Calu3 (cell line): ENCODE measurements at regions not wholly inside any gene's neighbourhood (a gene's known extent, or its start where the extent isn't known, plus 50 kb on each side); places are given as distances from the start of the nearest gene placed in this dataset.
"Not testable (repeated sequence)": the region's sequence is repeated elsewhere in the genome, so short reads cannot be mapped to it uniquely, and the experiment has no call there.

ENCODE experiments used
- BruUV-seq: library from RNA; stranded (reverse); fragments of 400-500 nt; replicated peaks from 2 replicates; lab custom pipeline; 2021; lab: Mats Ljungman, UMichigan
- CTCF ChIA-PET: fragments of 300-600 bp; sonication (Branson Sonifier 250); formaldehyde crosslinking; loops from one replicate; lab custom pipeline; 2022; ENCODE audit warnings: antibody characterized with exemption; lab: Charles Lee
- DNase-seq: peaks from one replicate; pipeline ENCODE4 v3.0.0; 2022
- H3K27ac Mint-ChIP-seq: one replicate; pipeline ENCODE4 v1.8.0; 2022; ENCODE audit warnings: mixed read lengths; ENCODE audit not compliant: unreplicated experiment
- H3K27me3 Mint-ChIP-seq: one replicate; pipeline ENCODE4 v1.8.0; 2022; ENCODE audit warnings: mixed read lengths; ENCODE audit not compliant: unreplicated experiment
- H3K36me3 Mint-ChIP-seq: one replicate; pipeline ENCODE4 v1.8.0; 2022; ENCODE audit warnings: mild to moderate bottlenecking, moderate library complexity, mixed read lengths; ENCODE audit not compliant: insufficient read depth, unreplicated experiment
- H3K4me1 Mint-ChIP-seq: one replicate; pipeline ENCODE4 v1.8.0; 2022; ENCODE audit warnings: mild to moderate bottlenecking, low read depth, mixed read lengths; ENCODE audit not compliant: unreplicated experiment
- H3K4me3 Mint-ChIP-seq: one replicate; pipeline ENCODE4 v1.8.0; 2022; ENCODE audit warnings: mild to moderate bottlenecking, low read depth, moderate library complexity, mixed read lengths; ENCODE audit not compliant: unreplicated experiment
- H3K9me3 Mint-ChIP-seq: one replicate; pipeline ENCODE4 v1.8.0; 2022; ENCODE audit warnings: low read depth, mixed read lengths; ENCODE audit not compliant: unreplicated experiment
- intact Hi-C: fragments of 100-400 bp; cut with micrococcal nuclease; formaldehyde crosslinking; loops from one replicate; pipeline ENCODE4 v1.10.0; 2022; ENCODE audit not compliant: unreplicated experiment
- TF ChIP-seq, protein P1 (sequence below): fragments of 200-600 bp; IDR thresholded peaks from one replicate; pipeline ENCODE4 v1.8.0; 2022; ENCODE audit warnings: antibody characterized with exemption; ENCODE audit not compliant: unreplicated experiment

DNA sequence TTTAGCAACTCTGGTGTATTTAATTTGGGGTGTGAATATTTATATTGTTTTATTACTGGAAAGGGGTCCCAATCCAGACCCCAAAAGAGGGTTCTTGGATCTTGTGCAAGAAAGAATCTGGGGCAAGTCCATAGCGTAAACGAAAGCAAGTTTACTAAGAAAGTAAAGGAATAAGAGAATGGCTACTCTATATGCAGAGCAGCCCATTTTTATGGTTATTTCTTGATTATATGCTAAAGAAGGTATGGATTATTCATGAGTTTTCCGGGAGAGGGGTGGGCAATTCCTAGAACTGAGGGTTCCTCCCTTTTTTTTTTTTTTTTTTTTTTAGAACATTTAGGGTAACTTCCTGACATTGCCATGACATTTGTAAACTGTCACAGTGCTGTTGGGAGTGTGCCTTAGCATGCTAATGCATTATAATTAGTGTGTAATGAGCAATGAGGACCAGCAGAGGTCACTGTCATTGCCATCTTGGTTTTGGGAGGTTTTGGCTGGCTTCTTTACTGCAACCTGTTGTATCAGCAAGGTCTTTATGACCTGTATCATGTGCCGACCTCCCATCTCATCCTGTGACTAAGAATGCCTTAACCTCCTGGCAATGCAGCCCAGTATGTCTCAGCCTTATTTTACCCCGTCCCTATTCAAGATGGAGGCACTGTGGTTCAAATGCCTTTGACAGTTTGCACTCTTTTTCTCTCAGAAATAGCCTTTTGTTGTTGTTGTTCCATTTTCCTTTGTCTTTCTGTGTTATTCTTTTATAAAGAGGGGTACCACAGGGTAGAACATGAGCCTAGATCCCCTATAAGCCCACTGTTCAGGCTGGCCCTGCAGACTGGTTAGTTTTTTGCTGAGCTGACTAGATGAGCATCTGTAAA is 75.5 kb upstream of the DCD start:
- Mint-ChIP-seq H3K27ac (no peak overlapping the region), H3K4me1 (no peaks in the 10 kb centered on the region)
- peak; percentile 21 for DNase-seq

DNA sequence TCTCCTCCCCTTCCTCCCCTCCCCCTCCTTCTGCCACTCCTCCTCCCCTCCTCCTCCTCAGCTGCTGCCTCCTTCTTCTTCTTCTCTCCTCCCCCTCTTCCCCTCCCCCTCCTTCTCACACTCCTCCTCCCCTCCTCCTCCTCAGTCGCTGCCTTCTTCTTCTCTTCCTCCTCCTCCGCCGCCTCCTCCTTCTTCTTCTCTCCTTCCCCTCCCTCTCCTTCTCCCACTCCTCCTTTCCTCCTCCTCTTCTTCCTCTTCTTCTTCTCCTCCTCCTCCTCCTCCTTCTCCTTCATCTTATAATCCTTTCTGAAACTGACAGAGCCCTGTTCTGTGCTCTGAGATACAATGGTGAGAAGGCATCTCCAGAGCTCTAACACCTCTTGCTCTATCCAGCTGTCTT is 73.1 kb upstream of the DCD start:
- TF ChIP-seq, protein P1, sequence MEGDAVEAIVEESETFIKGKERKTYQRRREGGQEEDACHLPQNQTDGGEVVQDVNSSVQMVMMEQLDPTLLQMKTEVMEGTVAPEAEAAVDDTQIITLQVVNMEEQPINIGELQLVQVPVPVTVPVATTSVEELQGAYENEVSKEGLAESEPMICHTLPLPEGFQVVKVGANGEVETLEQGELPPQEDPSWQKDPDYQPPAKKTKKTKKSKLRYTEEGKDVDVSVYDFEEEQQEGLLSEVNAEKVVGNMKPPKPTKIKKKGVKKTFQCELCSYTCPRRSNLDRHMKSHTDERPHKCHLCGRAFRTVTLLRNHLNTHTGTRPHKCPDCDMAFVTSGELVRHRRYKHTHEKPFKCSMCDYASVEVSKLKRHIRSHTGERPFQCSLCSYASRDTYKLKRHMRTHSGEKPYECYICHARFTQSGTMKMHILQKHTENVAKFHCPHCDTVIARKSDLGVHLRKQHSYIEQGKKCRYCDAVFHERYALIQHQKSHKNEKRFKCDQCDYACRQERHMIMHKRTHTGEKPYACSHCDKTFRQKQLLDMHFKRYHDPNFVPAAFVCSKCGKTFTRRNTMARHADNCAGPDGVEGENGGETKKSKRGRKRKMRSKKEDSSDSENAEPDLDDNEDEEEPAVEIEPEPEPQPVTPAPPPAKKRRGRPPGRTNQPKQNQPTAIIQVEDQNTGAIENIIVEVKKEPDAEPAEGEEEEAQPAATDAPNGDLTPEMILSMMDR: no peak
- CTCF ChIA-PET: no interaction called here
- Mint-ChIP-seq H3K4me1 (no peaks in the 10 kb centered on the region), H3K9me3 (no peaks in the 10 kb centered on the region), H3K4me3 (no peak overlapping the region), H3K36me3 (no peaks in the 10 kb centered on the region), H3K27me3 (peaks cover 62% of the 10 kb centered on the region), H3K27ac (no peak overlapping the region)
- no TSS peak for BruUV-seq
- no peak for DNase-seq
- intact Hi-C loops: no loop called here

More for the DNA sequence above, 75.5 kb upstream of the DCD start:
- Mint-ChIP-seq H3K27me3 (peaks cover 59% of the 10 kb centered on the region), H3K9me3 (no peaks in the 10 kb centered on the region), H3K36me3 (no peaks in the 10 kb centered on the region), H3K4me3 (no peak overlapping the region)
- intact Hi-C loops: loop anchor here (1.0 kb wide), 1 partner anchor 235 kb away; no protein-coding TSS in a partner anchor
- TF ChIP-seq, protein P1: peak; percentile 57
- CTCF ChIA-PET: interaction anchor here (1.5 kb wide), 1 partner anchor 143 kb away, joined by 3 read pairs; no protein-coding TSS in a partner anchor
- BruUV-seq: no TSS peak

DNA sequence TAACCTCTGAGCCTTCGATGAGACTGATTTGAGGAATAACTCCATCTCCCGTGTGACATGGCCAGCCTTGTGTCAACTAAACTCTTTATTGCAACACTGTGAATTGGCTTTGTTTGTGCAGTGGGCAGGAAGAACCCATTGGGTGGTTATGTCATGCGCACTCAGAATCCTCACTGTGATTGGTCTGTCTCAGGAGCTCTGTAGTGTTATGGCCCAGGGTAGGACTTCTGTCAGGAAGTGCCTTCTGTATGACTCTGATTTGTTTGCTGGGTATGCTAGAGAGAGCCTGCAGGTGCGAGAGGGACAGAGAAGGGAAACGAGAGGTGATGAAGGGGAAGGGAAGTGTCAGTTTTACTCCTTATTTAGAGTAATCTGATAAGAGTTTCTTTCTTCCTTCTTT is 71.5 kb upstream of the DCD start:
- Mint-ChIP-seq H3K27ac (no peak overlapping the region), H3K36me3 (no peaks in the 10 kb centered on the region), H3K9me3 (no peaks in the 10 kb centered on the region), H3K4me3 (no peak overlapping the region), H3K4me1 (no peaks in the 10 kb centered on the region), H3K27me3 (peaks cover 65% of the 10 kb centered on the region)
- intact Hi-C loops: no loop called here
- DNase-seq: no peak
- CTCF ChIA-PET: no interaction called here
- no TSS peak for BruUV-seq
- TF ChIP-seq, protein P1: no peak

DNA sequence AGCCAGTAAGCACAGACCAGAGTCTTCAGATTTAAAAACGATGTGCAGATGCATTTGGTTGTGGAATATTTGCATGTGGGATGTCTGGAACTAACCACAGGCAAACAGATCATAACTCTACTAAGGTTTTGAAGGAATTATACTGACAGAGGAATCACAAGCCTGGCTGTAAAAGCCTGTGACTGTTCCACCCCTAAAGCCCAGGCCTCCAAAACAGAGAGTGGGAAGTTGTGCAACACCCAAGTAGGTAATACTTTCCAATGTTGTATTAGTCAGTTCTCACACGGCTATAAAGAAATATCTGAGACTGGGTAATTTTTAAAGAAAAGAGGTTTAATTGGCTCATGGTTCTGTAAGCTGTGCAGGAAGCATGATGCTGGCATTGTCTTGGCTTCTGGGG is 68.1 kb upstream of the DCD start:
- CTCF ChIA-PET: interaction anchor here (0.7 kb wide), 1 partner anchor 339 kb away, joined by 3 read pairs; no protein-coding TSS in a partner anchor

DNA sequence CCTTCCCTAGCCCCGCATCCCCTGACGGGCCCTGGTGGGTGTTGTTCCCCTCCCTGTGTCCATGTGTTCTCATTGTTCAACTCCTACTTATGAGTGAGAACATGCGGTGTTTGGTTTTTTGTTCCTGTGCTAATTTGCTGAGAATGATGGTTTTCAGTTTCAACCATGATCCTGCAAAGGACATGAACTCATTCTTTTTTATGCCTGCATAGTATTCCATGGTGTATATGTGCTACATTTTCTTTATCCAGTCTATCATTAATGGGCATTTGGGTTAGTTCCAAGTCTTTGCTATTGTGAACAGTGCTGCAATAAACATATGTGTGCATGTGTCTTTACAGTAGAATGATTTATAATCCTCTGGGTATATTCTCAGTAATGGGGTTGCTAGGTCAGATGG is 65.7 kb upstream of the DCD start:
- BruUV-seq, H3K36me3 Mint-ChIP-seq, H3K27ac Mint-ChIP-seq, H3K9me3 Mint-ChIP-seq, DNase-seq, CTCF ChIA-PET, H3K4me3 Mint-ChIP-seq, H3K4me1 Mint-ChIP-seq, intact Hi-C loops: not testable (repeated sequence)
- H3K27me3 Mint-ChIP-seq: peaks cover 70% of the 10 kb centered on the region

More for the DNA sequence above, 68.1 kb upstream of the DCD start:
- TF ChIP-seq, protein P1: no peak
- Mint-ChIP-seq H3K27ac (no peak overlapping the region), H3K4me3 (no peak overlapping the region), H3K27me3 (peaks cover 86% of the 10 kb centered on the region), H3K4me1 (no peaks in the 10 kb centered on the region), H3K36me3 (no peaks in the 10 kb centered on the region), H3K9me3 (no peaks in the 10 kb centered on the region)
- no peak for DNase-seq
- BruUV-seq: no TSS peak
- intact Hi-C loops: no loop called here
